ENCODE measurements at regions not wholly inside any gene's neighbourhood (a gene's known extent, or its start where the extent isn't known, plus 50 kb on each side); places are given as distances from the start of the nearest gene placed in this dataset.

- H3K9me3 Mint-ChIP-seq (ENCODE audit: low read depth, unreplicated experiment) = peaks cover 4% of the 10 kb centered on the region
- intact Hi-C loops (cut with micrococcal nuclease; ENCODE audit: unreplicated experiment) = no loop called here
- DNase-seq = no peak
- H3K27me3 Mint-ChIP-seq (ENCODE audit: unreplicated experiment) = no peaks in the 10 kb centered on the region
- H3K4me3 Mint-ChIP-seq (ENCODE audit: low read depth, unreplicated experiment) = no peak overlapping the region
- H3K27ac Mint-ChIP-seq (ENCODE audit: unreplicated experiment) = no peak overlapping the region
- no TSS peak for BruUV-seq (replicated peaks)
- no peaks in the 10 kb centered on the region for H3K36me3 Mint-ChIP-seq (ENCODE audit: insufficient read depth, unreplicated experiment)
- CTCF ChIA-PET = no interaction called here
- no peak for TF ChIP-seq CTCF (IDR thresholded peaks at IDR 0.05; ENCODE audit: unreplicated experiment)
- no peaks in the 10 kb centered on the region for H3K4me1 Mint-ChIP-seq (ENCODE audit: low read depth, unreplicated experiment)
Measured at GRCh38 chr4:62360156-62360545, 1160.0 kb downstream of the ADGRL3 start.

GRCh38 chr4:62359441-62360155 lies 1159.5 kb downstream of the ADGRL3 start:
- Mint-ChIP-seq H3K9me3 (ENCODE audit: low read depth, unreplicated experiment) (no peaks in the 10 kb centered on the region), H3K27me3 (ENCODE audit: unreplicated experiment) (no peaks in the 10 kb centered on the region), H3K4me1 (ENCODE audit: low read depth, unreplicated experiment) (no peaks in the 10 kb centered on the region), H3K4me3 (ENCODE audit: low read depth, unreplicated experiment) (no peak overlapping the region), H3K36me3 (ENCODE audit: insufficient read depth, unreplicated experiment) (no peaks in the 10 kb centered on the region), H3K27ac (ENCODE audit: unreplicated experiment) (no peak overlapping the region)
- intact Hi-C loops (cut with micrococcal nuclease; ENCODE audit: unreplicated experiment) = no loop called here
- no TSS peak for BruUV-seq (replicated peaks)
- CTCF ChIA-PET = no interaction called here
- TF ChIP-seq CTCF (IDR thresholded peaks at IDR 0.05; ENCODE audit: unreplicated experiment) = no peak
- DNase-seq = no peak

- Mint-ChIP-seq H3K4me3 (ENCODE audit: low read depth, unreplicated experiment) (no peak overlapping the region), H3K9me3 (ENCODE audit: low read depth, unreplicated experiment) (peaks cover 9% of the 10 kb centered on the region), H3K4me1 (ENCODE audit: low read depth, unreplicated experiment) (no peaks in the 10 kb centered on the region), H3K27ac (ENCODE audit: unreplicated experiment) (no peak overlapping the region), H3K36me3 (ENCODE audit: insufficient read depth, unreplicated experiment) (peaks cover 6% of the 10 kb centered on the region), H3K27me3 (ENCODE audit: unreplicated experiment) (no peaks in the 10 kb centered on the region)
- BruUV-seq (replicated peaks) = no TSS peak
- intact Hi-C loops (cut with micrococcal nuclease; ENCODE audit: unreplicated experiment) = no loop called here
- DNase-seq = no peak
- TF ChIP-seq CTCF (IDR thresholded peaks at IDR 0.05; ENCODE audit: unreplicated experiment) = no peak
- CTCF ChIA-PET = interaction anchor here (0.5 kb wide), 1 partner anchor 455 kb away, joined by 7 read pairs; no protein-coding TSS in a partner anchor
Measured at GRCh38 chr4:62344915-62345314, 1144.8 kb downstream of the ADGRL3 start.

GRCh38 chr4:62344474-62344873 lies 1144.3 kb downstream of the ADGRL3 start:
- intact Hi-C loops (cut with micrococcal nuclease; ENCODE audit: unreplicated experiment) = no loop called here
- BruUV-seq (replicated peaks) = no TSS peak
- Mint-ChIP-seq H3K36me3 (ENCODE audit: insufficient read depth, unreplicated experiment) (peaks cover 6% of the 10 kb centered on the region), H3K4me3 (ENCODE audit: low read depth, unreplicated experiment) (no peak overlapping the region), H3K27me3 (ENCODE audit: unreplicated experiment) (no peaks in the 10 kb centered on the region), H3K27ac (ENCODE audit: unreplicated experiment) (no peak overlapping the region), H3K9me3 (ENCODE audit: low read depth, unreplicated experiment) (peaks cover 9% of the 10 kb centered on the region), H3K4me1 (ENCODE audit: low read depth, unreplicated experiment) (no peaks in the 10 kb centered on the region)
- CTCF ChIA-PET = interaction anchor here (0.5 kb wide), 1 partner anchor 454 kb away, joined by 7 read pairs; no protein-coding TSS in a partner anchor
- no peak for DNase-seq
- TF ChIP-seq CTCF (IDR thresholded peaks at IDR 0.05; ENCODE audit: unreplicated experiment) = no peak
